Prostate gland (tissue), 2 donors: ENCODE measurements at regions not wholly inside any gene's neighbourhood (a gene's known extent, or its start where the extent isn't known, plus 50 kb on each side); places are given as distances from the start of the nearest gene placed in this dataset.

Source experiments
- POLR2AphosphoS5 ChIP-seq: sonication (generic); formaldehyde crosslinking; IDR thresholded peaks from one replicate; pipeline ENCODE4 v1.6.1; 2017; ENCODE audit warnings: antibody characterized with exemption
- TF ChIP-seq, protein P1 (sequence below), 4 experiments: fragments of 200-600 bp in 2 of 4; fragments of 450-650 bp in 2 of 4; sonication (generic) in 2 of 4; IDR thresholded peaks; 1 replicate in 3 of 4; 2 replicates in 1 of 4; pipeline ENCODE4 v1.5.1; 2016 to 2019; ENCODE audit warnings: antibody characterized with exemption in 4 of 4, mild to moderate bottlenecking in 2 of 4, moderate library complexity in 2 of 4

DNA sequence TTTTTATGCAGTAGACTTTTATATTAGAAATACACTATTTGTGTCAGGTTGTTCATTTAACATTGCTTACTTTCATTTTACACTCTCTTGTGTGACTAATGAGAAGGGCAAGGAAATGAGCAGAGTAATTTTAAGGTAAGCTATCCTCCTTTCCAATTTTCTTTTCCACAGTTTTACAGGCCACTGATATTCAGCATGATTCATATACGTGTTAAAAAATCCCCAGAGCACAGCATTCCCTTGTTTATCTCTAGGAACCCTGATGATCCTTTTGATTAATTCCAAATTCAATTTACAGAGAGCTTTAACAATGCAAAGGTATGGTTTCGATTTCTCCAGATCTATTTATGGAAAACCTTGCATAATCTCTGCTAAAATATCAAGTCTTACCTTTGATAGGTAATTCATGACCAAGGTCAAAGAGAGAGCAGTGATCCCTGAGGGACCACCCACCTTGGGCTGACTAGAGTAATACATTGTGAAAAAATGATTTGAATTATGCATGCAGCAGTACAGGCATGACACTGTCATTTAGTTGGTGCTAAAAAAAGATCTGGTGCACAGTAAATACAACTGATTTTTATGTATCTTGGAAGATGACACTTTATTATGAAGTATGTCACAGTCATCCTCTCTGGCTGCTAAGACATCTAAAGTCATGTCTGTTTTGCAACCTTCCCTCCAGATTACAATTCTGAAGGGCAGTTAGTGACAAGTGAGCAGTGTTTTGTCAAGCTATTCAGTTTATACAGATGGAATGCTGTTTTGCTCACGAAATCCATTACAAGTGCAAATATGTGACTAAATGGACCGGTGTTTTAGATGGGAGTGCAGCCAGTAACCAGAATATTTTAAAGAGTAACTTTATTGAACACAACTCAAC is 736.6 kb downstream of the EPHA7 start:
- TF ChIP-seq, protein P1, sequence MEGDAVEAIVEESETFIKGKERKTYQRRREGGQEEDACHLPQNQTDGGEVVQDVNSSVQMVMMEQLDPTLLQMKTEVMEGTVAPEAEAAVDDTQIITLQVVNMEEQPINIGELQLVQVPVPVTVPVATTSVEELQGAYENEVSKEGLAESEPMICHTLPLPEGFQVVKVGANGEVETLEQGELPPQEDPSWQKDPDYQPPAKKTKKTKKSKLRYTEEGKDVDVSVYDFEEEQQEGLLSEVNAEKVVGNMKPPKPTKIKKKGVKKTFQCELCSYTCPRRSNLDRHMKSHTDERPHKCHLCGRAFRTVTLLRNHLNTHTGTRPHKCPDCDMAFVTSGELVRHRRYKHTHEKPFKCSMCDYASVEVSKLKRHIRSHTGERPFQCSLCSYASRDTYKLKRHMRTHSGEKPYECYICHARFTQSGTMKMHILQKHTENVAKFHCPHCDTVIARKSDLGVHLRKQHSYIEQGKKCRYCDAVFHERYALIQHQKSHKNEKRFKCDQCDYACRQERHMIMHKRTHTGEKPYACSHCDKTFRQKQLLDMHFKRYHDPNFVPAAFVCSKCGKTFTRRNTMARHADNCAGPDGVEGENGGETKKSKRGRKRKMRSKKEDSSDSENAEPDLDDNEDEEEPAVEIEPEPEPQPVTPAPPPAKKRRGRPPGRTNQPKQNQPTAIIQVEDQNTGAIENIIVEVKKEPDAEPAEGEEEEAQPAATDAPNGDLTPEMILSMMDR (IDR thresholded peaks at IDR 0.05): no peak
- TF ChIP-seq POLR2AphosphoS5: no peak
